C4-2B (cell line): ENCODE measurements at regions not wholly inside any gene's neighbourhood (a gene's known extent, or its start where the extent isn't known, plus 50 kb on each side); places are given as distances from the start of the nearest gene placed in this dataset.

ENCODE experiments used
- CTCF ChIP-seq: fragments of 450-650 bp; conservative IDR thresholded peaks from 2 replicates; pipeline ENCODE4 v1.5.1; 2017; ENCODE audit warnings: mild to moderate bottlenecking
- ZFX ChIP-seq: fragments of 450-650 bp; IDR thresholded peaks from 2 replicates; pipeline ENCODE4 v1.6.1; 2017

GRCh38 chr6:95084867-95085266 lies 492.5 kb upstream of the MANEA start:
- TF ChIP-seq CTCF, result no peak
- no peak for TF ChIP-seq ZFX
